ENCODE measurements at regions not wholly inside any gene's neighbourhood (a gene's known extent, or its start where the extent isn't known, plus 50 kb on each side); places are given as distances from the start of the nearest gene placed in this dataset.

- TF ChIP-seq EP300 (IDR thresholded peaks at IDR 0.05), result no peak
- no peak for TF ChIP-seq CTCF (IDR thresholded peaks at IDR 0.05)
Observed at GRCh38 chr3:107911337-107912000, 179.4 kb downstream of the CD47 start.
